ENCODE measurements at regions not wholly inside any gene's neighbourhood (a gene's known extent, or its start where the extent isn't known, plus 50 kb on each side); places are given as distances from the start of the nearest gene placed in this dataset.

- no peak for DNase-seq (ENCODE audit: extremely low read depth, low read depth)
These were observed 66.4 kb upstream of the CNTN6 start for GRCh38 chr3:1026395-1026794.

- DNase-seq (ENCODE audit: extremely low read depth, low read depth) = no peak
These were observed 56.5 kb upstream of the CNTN6 start for GRCh38 chr3:1036207-1036826.

- DNase-seq (ENCODE audit: extremely low read depth, low read depth) = no peak
These were observed 55.2 kb upstream of the CNTN6 start for GRCh38 chr3:1037631-1038030.
